ENCODE measurements at regions not wholly inside any gene's neighbourhood (a gene's known extent, or its start where the extent isn't known, plus 50 kb on each side); places are given as distances from the start of the nearest gene placed in this dataset.
"Not testable (repeated sequence)": the region's sequence is repeated elsewhere in the genome, so short reads cannot be mapped to it uniquely, and the experiment has no call there.

GRCh38 chr4:147259271-147259670, 221.6 kb upstream of the EDNRA start:
- not testable (repeated sequence) for DNase-seq

- no peak for DNase-seq
Measured at GRCh38 chr4:147284256-147284835, 196.6 kb upstream of the EDNRA start.

GRCh38 chr4:147284935-147285334, 196.0 kb upstream of the EDNRA start:
- no peak for DNase-seq

- DNase-seq, result no peak
Measured at GRCh38 chr4:147285751-147286150, 195.1 kb upstream of the EDNRA start.

GRCh38 chr4:147286846-147287587, 193.9 kb upstream of the EDNRA start:
- no peak for DNase-seq

- DNase-seq, result no peak
Measured at GRCh38 chr4:147287588-147287890, 193.4 kb upstream of the EDNRA start.

GRCh38 chr4:147288512-147288911, 192.4 kb upstream of the EDNRA start:
- no peak for DNase-seq

- DNase-seq, result no peak
Measured at GRCh38 chr4:147289181-147289580, 191.7 kb upstream of the EDNRA start.

- not testable (repeated sequence) for DNase-seq
Measured at GRCh38 chr4:147292604-147293313, 188.1 kb upstream of the EDNRA start.

- not testable (repeated sequence) for DNase-seq
Measured at GRCh38 chr4:147293314-147293677, 187.6 kb upstream of the EDNRA start.

- no peak for DNase-seq
Measured at GRCh38 chr4:147299205-147299604, 181.7 kb upstream of the EDNRA start.

- DNase-seq, result no peak
Measured at GRCh38 chr4:147303174-147303872, 177.6 kb upstream of the EDNRA start.

GRCh38 chr4:147303873-147304229, 177.0 kb upstream of the EDNRA start:
- no peak for DNase-seq

GRCh38 chr4:147307896-147308674, 172.8 kb upstream of the EDNRA start:
- DNase-seq, result no peak

- DNase-seq, result no peak
Measured at GRCh38 chr4:147309434-147309833, 171.5 kb upstream of the EDNRA start.

- DNase-seq, result no peak
Measured at GRCh38 chr4:147310312-147310711, 170.6 kb upstream of the EDNRA start.

GRCh38 chr4:147311956-147312355, 168.9 kb upstream of the EDNRA start:
- DNase-seq, result no peak

GRCh38 chr4:147312376-147313046, 168.4 kb upstream of the EDNRA start:
- DNase-seq, result no peak

GRCh38 chr4:147313108-147313507, 167.8 kb upstream of the EDNRA start:
- no peak for DNase-seq

GRCh38 chr4:147318586-147318985, 162.3 kb upstream of the EDNRA start:
- no peak for DNase-seq

- no peak for DNase-seq
Measured at GRCh38 chr4:147325571-147325981, 155.3 kb upstream of the EDNRA start.

GRCh38 chr4:147326591-147326990, 154.3 kb upstream of the EDNRA start:
- no peak for DNase-seq
